ENCODE measurements at regions not wholly inside any gene's neighbourhood (a gene's known extent, or its start where the extent isn't known, plus 50 kb on each side); places are given as distances from the start of the nearest gene placed in this dataset.

GRCh38 chr12:66971816-66972215, 292.9 kb upstream of the GRIP1 start:
- H3K27me3 ChIP-seq (ENCODE audit: low read depth): peaks cover 4% of the 10 kb centered on the region
- no peaks in the 10 kb centered on the region for H3K4me1 ChIP-seq
- intact Hi-C loops (cut with micrococcal nuclease): no loop called here
- no peaks in the 10 kb centered on the region for H3K36me3 ChIP-seq
- no peaks in the 10 kb centered on the region for H3K9me3 ChIP-seq (replicated peaks)
- H3K4me3 ChIP-seq: no peak overlapping the region
- no peak for TF ChIP-seq CTCF (IDR thresholded peaks at IDR 0.05; ENCODE audit: borderline replicate concordance)
- no peak for DNase-seq
- no peak overlapping the region for H3K27ac ChIP-seq (replicated peaks)

- Histone ChIP-seq H3K9me3 (replicated peaks) (no peaks in the 10 kb centered on the region), H3K4me3 (no peak overlapping the region), H3K27ac (replicated peaks) (no peak overlapping the region), H3K4me1 (no peaks in the 10 kb centered on the region), H3K36me3 (no peaks in the 10 kb centered on the region), H3K27me3 (ENCODE audit: low read depth) (no peaks in the 10 kb centered on the region)
- intact Hi-C loops (cut with micrococcal nuclease): no loop called here
- DNase-seq: no peak
- TF ChIP-seq CTCF (IDR thresholded peaks at IDR 0.05; ENCODE audit: borderline replicate concordance): no peak
These were observed 292.6 kb upstream of the CAND1 start for GRCh38 chr12:66976526-66976925.

- intact Hi-C loops (cut with micrococcal nuclease): no loop called here
- no peak for TF ChIP-seq CTCF (IDR thresholded peaks at IDR 0.05; ENCODE audit: borderline replicate concordance)
- Histone ChIP-seq H3K9me3 (replicated peaks) (peaks cover 8% of the 10 kb centered on the region), H3K27me3 (ENCODE audit: low read depth) (no peaks in the 10 kb centered on the region), H3K4me3 (no peak overlapping the region), H3K36me3 (no peaks in the 10 kb centered on the region), H3K4me1 (no peaks in the 10 kb centered on the region), H3K27ac (replicated peaks) (no peak overlapping the region)
- DNase-seq: no peak
These were observed 290.4 kb upstream of the CAND1 start for GRCh38 chr12:66978802-66979201.

- intact Hi-C loops (cut with micrococcal nuclease): no loop called here
- no peak for TF ChIP-seq CTCF (IDR thresholded peaks at IDR 0.05; ENCODE audit: borderline replicate concordance)
- H3K9me3 ChIP-seq (replicated peaks): peaks cover 8% of the 10 kb centered on the region
- no peaks in the 10 kb centered on the region for H3K36me3 ChIP-seq
- H3K27ac ChIP-seq (replicated peaks): no peak overlapping the region
- H3K27me3 ChIP-seq (ENCODE audit: low read depth): no peaks in the 10 kb centered on the region
- H3K4me1 ChIP-seq: no peaks in the 10 kb centered on the region
- H3K4me3 ChIP-seq: no peak overlapping the region
- no peak for DNase-seq
These were observed 289.9 kb upstream of the CAND1 start for GRCh38 chr12:66979251-66979650.

- intact Hi-C loops (cut with micrococcal nuclease): no loop called here
- no peak overlapping the region for H3K4me3 ChIP-seq
- H3K4me1 ChIP-seq: no peaks in the 10 kb centered on the region
- no peaks in the 10 kb centered on the region for H3K36me3 ChIP-seq
- H3K27ac ChIP-seq (replicated peaks): no peak overlapping the region
- no peak for DNase-seq
- H3K9me3 ChIP-seq (replicated peaks): peaks cover 8% of the 10 kb centered on the region
- no peak for TF ChIP-seq CTCF (IDR thresholded peaks at IDR 0.05; ENCODE audit: borderline replicate concordance)
- H3K27me3 ChIP-seq (ENCODE audit: low read depth): no peaks in the 10 kb centered on the region
These were observed 285.1 kb upstream of the CAND1 start for GRCh38 chr12:66984077-66984476.

GRCh38 chr12:66984962-66985361, 284.2 kb upstream of the CAND1 start:
- Histone ChIP-seq H3K4me3 (no peak overlapping the region), H3K27ac (replicated peaks) (no peak overlapping the region), H3K27me3 (ENCODE audit: low read depth) (no peaks in the 10 kb centered on the region), H3K4me1 (no peaks in the 10 kb centered on the region), H3K36me3 (no peaks in the 10 kb centered on the region), H3K9me3 (replicated peaks) (peaks cover 8% of the 10 kb centered on the region)
- no peak for TF ChIP-seq CTCF (IDR thresholded peaks at IDR 0.05; ENCODE audit: borderline replicate concordance)
- intact Hi-C loops (cut with micrococcal nuclease): no loop called here
- no peak for DNase-seq

All from left ventricle myocardium inferior (tissue), 1 donor.